Left lung (tissue), 4 donors: ENCODE measurements at regions not wholly inside any gene's neighbourhood (a gene's known extent, or its start where the extent isn't known, plus 50 kb on each side); places are given as distances from the start of the nearest gene placed in this dataset.
A peak's percentile ranks its signal among the peaks of the same experiment; 100 is the strongest.
"Not testable (repeated sequence)": the region's sequence is repeated elsewhere in the genome, so short reads cannot be mapped to it uniquely, and the experiment has no call there.

Experiments used
- ATAC-seq: fragments of 200-7000 bp; cut with Tn5 transposase; one replicate; pipeline ENCODE4 v1.9.1; 2020; ENCODE audit warnings: moderate library complexity
- DNase-seq, 4 donors: peaks; one replicate each; pipeline ENCODE4 v3.0.0-alpha.2; 2013 to 2020
- H3K27ac ChIP-seq, 2 donors: fragments of 200-600 bp; sonication (generic) in 1 of 2; one replicate each; pipeline versions ENCODE4 v1.5.0 to v1.8.0; 2020 to 2021
- H3K27me3 ChIP-seq, 2 donors: fragments of 200-600 bp; sonication (generic) in 1 of 2; one replicate each; pipeline versions ENCODE4 v1.5.0 to v1.8.0; 2020 to 2021
- H3K36me3 ChIP-seq, 2 donors: fragments of 200-600 bp; sonication (generic) in 1 of 2; one replicate each; pipeline versions ENCODE4 v1.5.0 to v1.8.0; 2020 to 2021
- H3K4me1 ChIP-seq, 2 donors: fragments of 200-600 bp; one replicate each; pipeline ENCODE4 v1.8.0; 2021
- H3K4me3 ChIP-seq, 2 donors: fragments of 200-600 bp; sonication (generic) in 1 of 2; one replicate each; pipeline versions ENCODE4 v1.5.0 to v1.8.0; 2020 to 2021; ENCODE audit warnings: mild to moderate bottlenecking in 1 of 2
- H3K9me3 ChIP-seq, 2 donors: fragments of 200-600 bp; sonication (generic) in 1 of 2; one replicate each; pipeline versions ENCODE4 v1.5.0 to v1.8.0; 2020 to 2021
- intact Hi-C, 2 donors: fragments of 100-400 bp; cut with DNase I; formaldehyde crosslinking; loops; one replicate each; pipeline versions ENCODE4 v1.11.2 to v1.14.2; 2022
- donor health status: DM: no; HTN: yes; CAD: no.
- donor health status: DM: no; HTN: no; CAD: no.

GRCh38 chr9:138206108-138206507 is 328.5 kb downstream of the CACNA1B start:
- H3K27ac ChIP-seq, H3K9me3 ChIP-seq, ATAC-seq, H3K4me1 ChIP-seq, H3K27me3 ChIP-seq, DNase-seq, H3K4me3 ChIP-seq, intact Hi-C loops, H3K36me3 ChIP-seq: not testable (repeated sequence)

DNA sequence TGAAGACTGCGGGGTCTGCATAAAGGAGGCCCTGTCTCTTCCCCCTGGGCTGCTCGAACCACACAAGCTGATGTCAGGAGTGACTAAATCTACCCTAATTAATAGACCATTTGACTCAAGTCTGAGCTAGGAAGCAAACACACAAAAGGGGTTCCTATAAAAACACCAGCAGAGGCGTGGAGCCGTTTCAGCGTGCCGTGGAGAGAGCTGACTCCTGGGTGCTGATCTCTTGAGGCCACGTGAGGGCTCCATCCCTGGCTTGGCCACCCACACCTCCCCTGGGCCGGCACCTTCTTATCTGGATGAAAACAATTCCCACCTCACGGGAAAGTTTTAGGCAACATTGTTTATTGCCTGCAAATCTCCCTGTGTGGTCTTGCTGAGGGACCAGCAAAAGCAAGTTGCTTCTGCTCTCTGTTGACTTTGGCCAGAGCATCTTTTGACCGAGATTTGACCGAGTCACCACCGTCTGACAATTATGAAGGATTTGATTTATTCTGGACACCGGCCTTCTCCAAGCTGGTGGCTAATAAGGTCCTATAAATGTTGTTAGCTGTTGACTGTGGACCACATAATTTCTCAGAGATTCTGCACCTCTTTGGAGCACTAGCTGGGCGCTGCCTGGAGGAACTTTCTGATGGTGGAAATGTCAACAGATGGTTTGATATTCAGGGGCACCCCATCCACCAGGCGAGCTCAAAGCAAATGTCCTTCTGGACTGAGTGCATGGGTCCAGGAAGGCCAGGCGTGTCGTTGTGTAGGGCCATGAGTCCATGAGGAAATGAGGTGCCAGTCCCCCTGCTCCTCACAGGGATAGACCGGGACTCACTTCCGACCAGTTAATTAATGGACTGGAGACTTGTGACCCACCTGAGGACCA is 330.0 kb downstream of the CACNA1B start:
- H3K9me3 ChIP-seq, intact Hi-C loops, H3K4me3 ChIP-seq, H3K36me3 ChIP-seq, ATAC-seq, H3K27me3 ChIP-seq, H3K4me1 ChIP-seq, DNase-seq, H3K27ac ChIP-seq: not testable (repeated sequence)

DNA sequence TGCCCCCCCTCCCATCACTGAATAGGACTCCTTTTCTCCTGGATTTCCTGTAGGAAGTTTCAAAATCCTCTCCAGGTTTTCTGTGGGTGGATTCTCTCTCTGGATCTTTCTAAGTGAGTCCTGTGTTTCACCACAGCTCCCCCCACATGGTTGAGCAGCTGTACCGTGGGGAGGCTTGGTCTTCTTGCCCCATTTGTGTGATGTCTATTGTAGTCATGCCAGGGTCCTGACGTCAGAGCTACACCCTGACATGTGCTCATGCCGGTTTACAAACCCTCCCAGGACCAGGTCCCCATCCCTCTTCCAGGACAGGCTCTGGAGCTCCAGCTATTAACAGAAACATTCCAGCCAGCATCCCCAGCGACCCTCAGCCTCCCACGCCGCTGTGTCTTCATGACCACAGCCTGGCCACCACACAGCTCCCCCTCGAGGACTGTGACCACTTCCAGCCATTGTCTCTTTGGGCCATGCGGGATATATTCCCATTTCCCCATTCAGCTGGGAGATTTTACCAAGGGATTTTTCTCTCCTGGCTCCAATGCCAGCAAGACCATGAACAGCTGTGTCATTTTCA is 331.6 kb downstream of the CACNA1B start:
- H3K4me3 ChIP-seq: not testable (repeated sequence)

GRCh38 chr9:138210388-138210986 is 332.9 kb downstream of the CACNA1B start:
- H3K27ac ChIP-seq, H3K36me3 ChIP-seq, intact Hi-C loops, DNase-seq, H3K4me3 ChIP-seq, H3K9me3 ChIP-seq, H3K4me1 ChIP-seq, H3K27me3 ChIP-seq: not testable (repeated sequence)
- ATAC-seq: peak; percentile 33

More for the DNA sequence above, 331.6 kb downstream of the CACNA1B start:
- H3K36me3 ChIP-seq, ATAC-seq, H3K4me1 ChIP-seq, H3K27me3 ChIP-seq, intact Hi-C loops, DNase-seq, H3K27ac ChIP-seq, H3K9me3 ChIP-seq: not testable (repeated sequence)

DNA sequence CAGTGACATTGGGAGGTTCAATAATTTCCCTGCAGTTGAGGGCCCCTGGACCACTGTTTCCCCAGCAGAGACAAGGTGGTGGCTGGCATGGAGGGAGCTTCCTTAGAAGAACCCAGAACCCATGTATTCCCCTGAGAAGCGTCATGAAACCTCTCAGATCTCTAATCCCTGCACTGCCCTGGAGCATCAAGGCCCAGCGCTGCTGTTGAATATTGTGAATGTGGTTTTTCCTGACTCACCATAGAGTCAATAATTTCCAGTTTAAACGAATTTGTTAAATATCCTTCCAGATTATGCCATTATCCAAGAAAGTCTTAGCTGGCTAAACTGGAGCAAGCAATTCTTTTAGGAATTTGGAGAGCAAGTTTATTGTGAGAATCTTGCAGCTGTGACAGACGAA is 333.5 kb downstream of the CACNA1B start:
- ATAC-seq, intact Hi-C loops, H3K27me3 ChIP-seq, H3K27ac ChIP-seq, DNase-seq, H3K4me1 ChIP-seq, H3K9me3 ChIP-seq, H3K4me3 ChIP-seq, H3K36me3 ChIP-seq: not testable (repeated sequence)

DNA sequence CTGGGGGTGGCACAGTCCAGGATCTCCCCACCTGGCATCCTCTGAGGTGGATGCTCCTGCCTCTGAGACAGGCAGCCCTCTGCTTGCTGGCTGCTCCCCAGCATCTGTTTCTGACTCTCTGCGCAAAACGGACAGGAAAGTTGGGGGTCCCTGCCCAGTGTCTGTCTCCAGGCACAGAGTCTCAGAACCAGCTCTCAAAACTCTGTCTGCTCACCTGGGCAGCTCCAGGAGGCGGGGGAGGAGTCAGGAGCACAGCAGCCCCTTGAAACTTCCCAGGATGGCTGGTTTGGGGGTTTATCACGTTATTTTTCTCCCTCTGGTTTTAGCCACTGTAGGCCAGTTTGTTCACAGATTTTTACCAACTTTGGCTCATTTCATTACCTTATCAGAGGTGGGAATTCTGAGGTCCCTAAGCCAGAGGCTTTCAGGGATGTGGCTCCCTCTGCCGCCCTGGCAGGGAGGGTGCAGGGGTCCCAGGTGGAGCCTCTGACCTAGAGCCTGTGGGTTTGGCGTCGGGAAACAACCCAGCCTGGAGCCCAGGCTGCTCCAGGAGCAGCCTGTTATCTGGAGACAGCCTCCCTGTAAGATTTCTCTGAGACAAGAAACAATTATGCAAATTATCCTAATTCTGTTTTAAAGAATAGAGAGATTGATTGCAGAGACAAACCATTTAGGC is 334.1 kb downstream of the CACNA1B start:
- H3K4me1 ChIP-seq, H3K27me3 ChIP-seq, H3K9me3 ChIP-seq, ATAC-seq, H3K27ac ChIP-seq, intact Hi-C loops, H3K4me3 ChIP-seq, H3K36me3 ChIP-seq: not testable (repeated sequence)
- DNase-seq: peak in 1 of 4 donors; percentile 39

DNA sequence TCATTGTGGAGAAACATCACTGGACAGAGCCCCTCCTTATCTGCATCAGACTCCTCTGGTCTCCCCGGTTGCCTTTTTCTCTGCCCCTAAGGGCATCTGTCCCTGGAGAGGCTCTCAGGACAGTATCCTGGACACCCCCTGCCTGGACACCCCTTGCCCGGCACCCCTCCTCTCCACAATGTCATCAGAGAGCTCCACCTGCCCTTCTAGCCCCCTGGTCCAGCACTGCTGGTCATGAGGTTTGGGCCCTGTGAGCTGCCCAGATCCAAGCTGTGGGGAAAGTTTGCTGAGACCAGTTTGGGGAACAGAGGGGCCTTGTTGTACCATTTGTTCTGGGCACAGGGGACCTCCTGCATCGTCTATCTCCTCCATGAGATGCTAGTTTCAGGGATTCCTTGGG is 335.2 kb downstream of the CACNA1B start:
- H3K9me3 ChIP-seq, H3K27me3 ChIP-seq, H3K4me3 ChIP-seq, H3K4me1 ChIP-seq, DNase-seq, H3K36me3 ChIP-seq, ATAC-seq, intact Hi-C loops: not testable (repeated sequence)
- H3K27ac ChIP-seq: peak overlapping the region in 1 of 2 donors; percentile 53

GRCh38 chr9:138213748-138214147 is 336.2 kb downstream of the CACNA1B start:
- H3K36me3 ChIP-seq, H3K9me3 ChIP-seq, DNase-seq, H3K4me3 ChIP-seq, H3K4me1 ChIP-seq, intact Hi-C loops, H3K27me3 ChIP-seq: not testable (repeated sequence)
- ATAC-seq: peak; percentile 49
- H3K27ac ChIP-seq: peak overlapping the region in 1 of 2 donors; percentile 79

DNA sequence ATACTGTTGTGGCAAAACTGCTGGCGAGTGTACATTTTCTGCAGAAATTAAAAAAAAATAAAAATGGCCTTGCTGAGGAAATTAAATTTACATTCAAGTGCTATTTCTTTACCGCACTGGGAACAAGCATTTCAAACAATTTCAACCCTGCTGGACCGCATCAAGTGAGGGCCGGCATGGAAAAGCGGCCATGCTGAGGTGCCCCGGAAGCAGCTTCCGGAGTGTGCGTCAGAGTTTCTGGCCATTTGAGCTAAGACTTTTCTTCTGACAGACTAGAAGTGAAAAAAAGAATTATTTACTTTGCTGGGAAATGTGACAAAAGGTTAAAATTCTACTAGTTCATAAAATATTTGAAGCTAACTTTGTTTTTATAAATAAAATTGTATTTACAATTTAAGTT is 337.0 kb downstream of the CACNA1B start:
- H3K4me3 ChIP-seq, H3K36me3 ChIP-seq, H3K9me3 ChIP-seq, ATAC-seq, H3K27me3 ChIP-seq, intact Hi-C loops, H3K4me1 ChIP-seq, DNase-seq: not testable (repeated sequence)
- peak overlapping the region in 1 of 2 donors; percentile 79 for H3K27ac ChIP-seq

DNA sequence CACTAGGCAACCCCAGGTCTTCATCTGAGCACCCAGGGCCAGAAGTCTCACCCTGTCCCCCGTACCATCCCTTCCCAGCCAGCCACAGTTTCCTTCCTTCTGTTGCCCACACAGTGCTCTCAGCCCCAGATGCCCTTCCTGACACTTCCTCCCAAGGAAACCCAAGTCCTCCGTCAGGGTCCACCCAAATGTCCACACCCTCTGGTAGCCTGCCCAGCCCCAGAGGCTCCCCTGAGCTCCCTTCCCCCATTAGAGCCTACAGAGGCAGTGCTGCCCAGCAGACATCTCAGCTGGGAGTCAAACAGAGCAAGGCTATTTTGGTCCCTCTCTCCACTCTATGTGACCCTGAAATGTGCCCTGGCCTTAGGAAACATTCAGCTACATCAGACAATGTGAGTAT is 338.0 kb downstream of the CACNA1B start:
- H3K36me3 ChIP-seq, ATAC-seq, H3K4me1 ChIP-seq, H3K4me3 ChIP-seq, intact Hi-C loops, H3K27me3 ChIP-seq, DNase-seq, H3K9me3 ChIP-seq, H3K27ac ChIP-seq: not testable (repeated sequence)

- intact Hi-C loops, ATAC-seq, H3K36me3 ChIP-seq, H3K27me3 ChIP-seq, H3K4me1 ChIP-seq, H3K9me3 ChIP-seq: not testable (repeated sequence)
- DNase-seq: peak in 1 of 4 donors; percentile 55
- Histone ChIP-seq H3K27ac (peak overlapping the region in 1 of 2 donors; percentile 73), H3K4me3 (peak overlapping the region in 1 of 2 donors; percentile 13)
Measured at GRCh38 chr9:138216817-138217216, 339.2 kb downstream of the CACNA1B start.

DNA sequence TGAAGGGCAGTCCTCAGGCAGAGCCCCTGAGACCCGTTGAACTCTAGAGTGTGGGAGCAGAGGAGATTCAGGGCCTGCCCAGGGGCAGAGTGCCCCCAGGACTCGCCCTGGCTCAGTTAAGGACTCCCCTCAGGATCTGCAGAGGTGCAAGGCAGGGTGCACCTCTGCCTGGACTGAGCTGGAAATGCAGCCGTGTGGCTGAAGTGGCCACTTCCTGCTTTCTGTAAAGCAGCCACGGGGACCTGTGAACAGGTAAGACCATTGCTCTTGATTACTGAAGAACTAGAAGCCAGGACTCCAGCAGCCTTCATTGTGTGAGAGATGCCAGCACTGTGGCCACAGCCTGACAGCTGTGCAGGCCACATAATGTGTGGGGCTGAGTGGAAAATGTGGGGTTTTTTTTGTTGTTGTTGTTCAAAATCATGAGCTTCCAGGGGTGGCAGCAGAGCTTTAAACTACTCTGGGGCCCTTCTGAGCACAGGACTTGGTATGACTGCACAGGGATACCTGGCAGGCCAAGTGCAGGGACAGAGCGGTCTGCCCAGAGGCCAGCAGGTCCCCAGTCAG is 339.8 kb downstream of the CACNA1B start:
- H3K9me3 ChIP-seq, H3K4me1 ChIP-seq, H3K36me3 ChIP-seq, H3K27me3 ChIP-seq, intact Hi-C loops: not testable (repeated sequence)
- ATAC-seq: peak; percentile 57
- peak overlapping the region in 1 of 2 donors; percentile 30 for H3K4me3 ChIP-seq
- peak in 1 of 4 donors; percentile 41 for DNase-seq
- H3K27ac ChIP-seq: peak overlapping the region in 1 of 2 donors; percentile 73
